Keratinocyte (primary cell): ENCODE measurements at regions not wholly inside any gene's neighbourhood (a gene's known extent, or its start where the extent isn't known, plus 50 kb on each side); places are given as distances from the start of the nearest gene placed in this dataset.

ENCODE experiments used
- DNase-seq: peaks from one replicate; pipeline ENCODE4 v3.0.0-alpha.2; 2011; ENCODE audit warnings: low read depth, missing footprints, low spot score
- FAIRE-seq: peaks from 2 replicates; lab custom pipeline; 2011; peaks lifted over from hg19 to GRCh38; lab: Jason Lieb, UNC
- H2AFZ ChIP-seq: 2 replicates; pipeline ENCODE4 v1.6.0; 2012; ENCODE audit warnings: low read length, control low read depth, inconsistent platforms; ENCODE audit not compliant: control insufficient read depth
- H3K27ac ChIP-seq: 2 replicates; pipeline ENCODE4 v1.5.1; 2011; ENCODE audit warnings: low read length; ENCODE audit not compliant: control insufficient read depth, insufficient read depth
- H3K27me3 ChIP-seq: 3 replicates; pipeline ENCODE4 v1.6.0; 2011; ENCODE audit warnings: low read length; ENCODE audit not compliant: control insufficient read depth, insufficient read depth; ENCODE audit errors: extremely low read depth
- H3K36me3 ChIP-seq, 2 experiments: 2 replicates in 1 of 2; 3 replicates in 1 of 2; pipeline ENCODE4 v1.5.1; 2011; ENCODE audit warnings: low read length in 2 of 2, mild to moderate bottlenecking in 1 of 2; ENCODE audit not compliant: control insufficient read depth in 2 of 2, insufficient read depth in 2 of 2; ENCODE audit errors: extremely low read depth in 1 of 2
- H3K4me1 ChIP-seq: 3 replicates; pipeline ENCODE4 v1.5.1; 2011; ENCODE audit warnings: low read length; ENCODE audit not compliant: control insufficient read depth, insufficient read depth; ENCODE audit errors: extremely low read depth
- H3K4me2 ChIP-seq: 3 replicates; pipeline ENCODE4 v1.6.0; 2011; ENCODE audit warnings: low read depth, low read length; ENCODE audit not compliant: control insufficient read depth, insufficient read depth; ENCODE audit errors: extremely low read depth
- H3K4me3 ChIP-seq, 3 experiments: fragments of 200-600 bp in 1 of 3; sonication (generic) in 1 of 3; 2 replicates in 2 of 3; 3 replicates in 1 of 3; pipeline ENCODE4 v1.5.1; 2011 to 2016; ENCODE audit warnings: low read length in 3 of 3, mild to moderate bottlenecking in 3 of 3, control low read depth in 2 of 3, inconsistent platforms in 1 of 3, low read depth in 1 of 3, mixed read lengths in 1 of 3, mixed run types in 1 of 3, moderate library complexity in 1 of 3; ENCODE audit not compliant: control insufficient read depth in 2 of 3, insufficient read depth in 2 of 3; ENCODE audit errors: extremely low read depth in 1 of 3
- H3K79me2 ChIP-seq: 2 replicates; pipeline ENCODE4 v1.6.0; 2012; ENCODE audit warnings: low read length; ENCODE audit not compliant: control insufficient read depth, insufficient read depth
- H3K9ac ChIP-seq: 3 replicates; pipeline ENCODE4 v1.6.0; 2011; ENCODE audit warnings: low read length; ENCODE audit not compliant: control insufficient read depth, insufficient read depth; ENCODE audit errors: extremely low read depth
- H3K9me1 ChIP-seq: 3 replicates; pipeline ENCODE4 v1.6.0; 2011; ENCODE audit warnings: low read length; ENCODE audit not compliant: control insufficient read depth, insufficient read depth; ENCODE audit errors: extremely low read depth
- H3K9me3 ChIP-seq: 2 replicates; pipeline ENCODE4 v1.5.1; 2012; ENCODE audit warnings: low read depth, low read length; ENCODE audit not compliant: control insufficient read depth
- H4K20me1 ChIP-seq: 3 replicates; pipeline ENCODE4 v1.6.0; 2011; ENCODE audit warnings: low read length; ENCODE audit not compliant: control insufficient read depth, insufficient read depth; ENCODE audit errors: extremely low read depth
- EZH2 ChIP-seq: IDR thresholded peaks from one replicate; pipeline ENCODE4 v1.6.1; 2012; ENCODE audit warnings: inconsistent platforms, mild to moderate bottlenecking, low read length, moderate library complexity
- dilution Hi-C: fragments of 300-500 bp; cut with MboI; formaldehyde crosslinking; loops from one replicate; pipeline ENCODE4 v1.7.0; 2020; ENCODE audit warnings: low sequenced_read_pairs; ENCODE audit not compliant: extremely low pct_ligation_motif_present
- TF ChIP-seq, protein P1 (sequence below), 3 experiments: IDR thresholded peaks in 1 of 3; conservative IDR thresholded peaks in 1 of 3; optimal IDR thresholded peaks in 1 of 3; 2 replicates in 2 of 3; 3 replicates in 1 of 3; pipeline versions ENCODE3 to v1.5.1; 2011; ENCODE audit warnings: low read length in 3 of 3, mild to moderate bottlenecking in 3 of 3, moderate library complexity in 2 of 3, control low read depth in 1 of 3, inconsistent platforms in 1 of 3; ENCODE audit not compliant: insufficient read depth in 2 of 3; ENCODE audit errors: extremely low read depth in 1 of 3

DNA sequence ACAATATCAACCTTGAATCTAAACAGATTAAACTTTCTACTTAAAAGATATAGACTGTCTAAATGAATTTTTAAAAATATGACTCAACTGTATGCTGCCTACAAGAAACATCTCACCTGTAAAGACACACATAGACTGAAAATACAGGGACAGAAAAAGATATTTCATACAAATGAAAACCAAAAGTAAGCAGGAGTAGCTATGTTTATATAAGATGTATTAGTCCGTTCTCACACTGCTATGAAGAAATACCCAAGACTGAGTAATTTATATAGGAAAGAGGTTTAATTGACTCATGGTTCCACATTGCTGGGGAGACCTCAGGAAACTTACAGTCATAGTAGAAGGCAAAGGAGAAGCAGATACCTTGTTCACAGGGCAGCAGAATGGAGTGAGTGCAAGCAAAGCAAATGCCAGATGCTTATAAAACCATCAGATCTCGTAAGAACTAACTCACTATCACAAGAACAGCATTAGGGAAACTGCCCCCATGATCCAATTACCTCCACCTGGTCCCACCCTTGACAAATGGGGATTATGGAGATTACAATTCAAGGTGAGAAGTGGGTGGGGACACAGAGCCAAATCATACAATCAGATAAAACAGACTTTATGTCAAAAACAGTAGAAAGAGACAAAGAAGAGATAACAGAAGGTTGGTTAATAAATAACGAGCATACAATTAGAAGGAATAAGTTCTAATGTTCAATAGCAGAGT lies 214.4 kb upstream of the SLC39A10 start:
- no peak for FAIRE-seq
- H3K27ac ChIP-seq: no peak overlapping the region

DNA sequence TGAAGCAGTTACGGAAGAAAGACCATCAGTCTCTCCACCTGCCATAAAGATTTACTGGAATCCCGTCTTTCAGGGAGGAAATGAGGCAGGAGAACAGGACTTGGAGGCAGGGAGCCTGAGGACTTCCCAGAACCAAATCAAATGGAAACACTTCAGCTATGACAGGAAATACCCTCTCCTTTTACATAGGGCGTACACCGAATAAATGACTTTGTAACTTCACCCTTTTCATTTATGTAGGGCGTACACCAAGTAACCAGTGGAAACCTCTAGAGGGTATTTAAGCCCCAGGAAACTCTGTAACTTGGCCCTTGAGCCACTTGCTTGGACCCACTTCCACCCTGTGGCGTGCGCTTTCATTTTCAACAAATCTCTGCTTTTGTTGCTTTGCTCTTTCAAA lies 218.3 kb upstream of the SLC39A10 start:
- H2AFZ ChIP-seq: no peak overlapping the region
- H3K4me2 ChIP-seq: no peak overlapping the region
- H3K4me1 ChIP-seq: no peaks in the 10 kb centered on the region
- H3K9ac ChIP-seq: no peak overlapping the region
- FAIRE-seq: no peak
- DNase-seq: no peak
- no peaks in the 10 kb centered on the region for H3K79me2 ChIP-seq
- dilution Hi-C loops: no loop called here
- H3K9me3 ChIP-seq: no peaks in the 10 kb centered on the region
- no peaks in the 10 kb centered on the region for H3K36me3 ChIP-seq
- no peak overlapping the region for H3K27ac ChIP-seq
- H3K4me3 ChIP-seq: no peak overlapping the region
- H3K9me1 ChIP-seq: no peaks in the 10 kb centered on the region
- TF ChIP-seq EZH2: no peak
- TF ChIP-seq, protein P1, sequence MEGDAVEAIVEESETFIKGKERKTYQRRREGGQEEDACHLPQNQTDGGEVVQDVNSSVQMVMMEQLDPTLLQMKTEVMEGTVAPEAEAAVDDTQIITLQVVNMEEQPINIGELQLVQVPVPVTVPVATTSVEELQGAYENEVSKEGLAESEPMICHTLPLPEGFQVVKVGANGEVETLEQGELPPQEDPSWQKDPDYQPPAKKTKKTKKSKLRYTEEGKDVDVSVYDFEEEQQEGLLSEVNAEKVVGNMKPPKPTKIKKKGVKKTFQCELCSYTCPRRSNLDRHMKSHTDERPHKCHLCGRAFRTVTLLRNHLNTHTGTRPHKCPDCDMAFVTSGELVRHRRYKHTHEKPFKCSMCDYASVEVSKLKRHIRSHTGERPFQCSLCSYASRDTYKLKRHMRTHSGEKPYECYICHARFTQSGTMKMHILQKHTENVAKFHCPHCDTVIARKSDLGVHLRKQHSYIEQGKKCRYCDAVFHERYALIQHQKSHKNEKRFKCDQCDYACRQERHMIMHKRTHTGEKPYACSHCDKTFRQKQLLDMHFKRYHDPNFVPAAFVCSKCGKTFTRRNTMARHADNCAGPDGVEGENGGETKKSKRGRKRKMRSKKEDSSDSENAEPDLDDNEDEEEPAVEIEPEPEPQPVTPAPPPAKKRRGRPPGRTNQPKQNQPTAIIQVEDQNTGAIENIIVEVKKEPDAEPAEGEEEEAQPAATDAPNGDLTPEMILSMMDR (optimal IDR thresholded peaks at IDR 0.05 in 1 of 3, IDR thresholded peaks at IDR 0.05 in 1 of 3, conservative IDR thresholded peaks at IDR 0.05 in 1 of 3; ENCODE audit: extremely low read depth in 1 of 3, insufficient read depth in 2 of 3, low read length in 3 of 3): no peak
- no peaks in the 10 kb centered on the region for H3K27me3 ChIP-seq
- H4K20me1 ChIP-seq: no peaks in the 10 kb centered on the region

More for the DNA sequence above, 214.4 kb upstream of the SLC39A10 start:
- Histone ChIP-seq H3K9me3 (no peaks in the 10 kb centered on the region), H2AFZ (no peak overlapping the region), H3K4me3 (no peak overlapping the region), H3K36me3 (no peaks in the 10 kb centered on the region), H3K4me1 (no peaks in the 10 kb centered on the region), H4K20me1 (no peaks in the 10 kb centered on the region), H3K9ac (no peak overlapping the region), H3K27me3 (no peaks in the 10 kb centered on the region), H3K9me1 (no peaks in the 10 kb centered on the region), H3K79me2 (no peaks in the 10 kb centered on the region), H3K4me2 (no peak overlapping the region)
- no peak for TF ChIP-seq EZH2
- TF ChIP-seq, protein P1 (optimal IDR thresholded peaks at IDR 0.05 in 1 of 3, IDR thresholded peaks at IDR 0.05 in 1 of 3, conservative IDR thresholded peaks at IDR 0.05 in 1 of 3; ENCODE audit: extremely low read depth in 1 of 3, insufficient read depth in 2 of 3, low read length in 3 of 3): no peak
- DNase-seq: no peak
- dilution Hi-C loops: no loop called here
